ENCODE measurements at regions not wholly inside any gene's neighbourhood (a gene's known extent, or its start where the extent isn't known, plus 50 kb on each side); places are given as distances from the start of the nearest gene placed in this dataset.

DNA sequence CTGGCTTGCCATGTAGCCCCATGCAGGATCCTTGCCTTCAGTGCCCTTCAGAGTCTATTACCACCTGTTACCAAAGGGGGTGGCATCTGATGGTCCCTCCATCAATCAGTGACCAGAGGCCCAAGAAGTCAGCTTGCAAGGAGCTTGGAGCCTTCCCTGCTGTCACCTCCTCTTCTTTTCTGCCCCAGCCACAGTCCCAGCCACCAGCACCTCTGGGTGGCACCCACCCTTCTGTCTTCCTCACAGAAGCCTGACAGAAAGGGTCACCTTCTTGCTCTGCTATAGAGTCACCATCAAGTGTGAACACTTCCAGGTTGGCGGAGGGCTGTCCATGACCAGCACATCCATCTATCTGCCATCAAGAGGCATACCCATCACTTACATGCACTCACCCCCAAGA lies 203.2 kb downstream of the SALL1 start:
- Histone ChIP-seq H3K27ac (no peak overlapping the region), H3K4me3 (no peak overlapping the region), H3K36me3 (replicated peaks in 1 of 2) (no peaks in the 10 kb centered on the region), H3K9me3 (replicated peaks in 1 of 3) (no peaks in the 10 kb centered on the region), H3K27me3 (no peaks in the 10 kb centered on the region), H3K4me1 (replicated peaks in 1 of 2) (no peaks in the 10 kb centered on the region)
- TF ChIP-seq, protein P1, sequence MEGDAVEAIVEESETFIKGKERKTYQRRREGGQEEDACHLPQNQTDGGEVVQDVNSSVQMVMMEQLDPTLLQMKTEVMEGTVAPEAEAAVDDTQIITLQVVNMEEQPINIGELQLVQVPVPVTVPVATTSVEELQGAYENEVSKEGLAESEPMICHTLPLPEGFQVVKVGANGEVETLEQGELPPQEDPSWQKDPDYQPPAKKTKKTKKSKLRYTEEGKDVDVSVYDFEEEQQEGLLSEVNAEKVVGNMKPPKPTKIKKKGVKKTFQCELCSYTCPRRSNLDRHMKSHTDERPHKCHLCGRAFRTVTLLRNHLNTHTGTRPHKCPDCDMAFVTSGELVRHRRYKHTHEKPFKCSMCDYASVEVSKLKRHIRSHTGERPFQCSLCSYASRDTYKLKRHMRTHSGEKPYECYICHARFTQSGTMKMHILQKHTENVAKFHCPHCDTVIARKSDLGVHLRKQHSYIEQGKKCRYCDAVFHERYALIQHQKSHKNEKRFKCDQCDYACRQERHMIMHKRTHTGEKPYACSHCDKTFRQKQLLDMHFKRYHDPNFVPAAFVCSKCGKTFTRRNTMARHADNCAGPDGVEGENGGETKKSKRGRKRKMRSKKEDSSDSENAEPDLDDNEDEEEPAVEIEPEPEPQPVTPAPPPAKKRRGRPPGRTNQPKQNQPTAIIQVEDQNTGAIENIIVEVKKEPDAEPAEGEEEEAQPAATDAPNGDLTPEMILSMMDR (IDR thresholded peaks at IDR 0.05) = no peak
- no peak for TF ChIP-seq POLR2A (IDR thresholded peaks at IDR 0.05)
- no peak for DNase-seq
- intact Hi-C loops (cut with DNase I) = no loop called here
- WGBS, 4 donors = 91 to 100% (median 91%) methylated on average over 1 of the region's 1 CpG

DNA sequence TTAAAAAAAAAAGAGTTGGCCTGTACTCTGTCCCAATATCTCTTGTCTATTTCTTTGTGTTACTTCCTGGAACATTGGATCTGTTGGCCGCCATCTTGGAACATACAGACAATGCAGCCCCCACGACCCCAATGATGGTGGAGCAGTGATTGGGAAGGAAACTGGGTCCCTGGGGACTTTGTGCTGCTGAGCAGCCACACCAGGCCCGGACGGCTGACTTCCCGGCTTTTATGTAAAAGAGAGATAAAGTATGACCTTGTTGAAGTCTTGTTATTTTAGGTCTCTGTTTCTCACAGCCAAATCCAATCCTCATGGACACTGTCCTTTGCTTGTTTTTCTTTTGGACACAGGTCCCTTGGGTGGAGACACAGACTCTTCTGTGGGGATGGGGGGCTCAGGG lies 204.5 kb downstream of the SALL1 start:
- WGBS, 4 donors = 43 to 55% (median 48%) methylated on average over 5 of the region's 5 CpGs
- intact Hi-C loops (cut with DNase I) = no loop called here
- TF ChIP-seq POLR2A (IDR thresholded peaks at IDR 0.05) = no peak
- TF ChIP-seq, protein P1 (IDR thresholded peaks at IDR 0.05) = no peak
- no peak overlapping the region for H3K4me3 ChIP-seq
- H3K36me3 ChIP-seq (replicated peaks in 1 of 2) = no peaks in the 10 kb centered on the region
- H3K27me3 ChIP-seq = no peaks in the 10 kb centered on the region
- H3K4me1 ChIP-seq (replicated peaks in 1 of 2) = no peaks in the 10 kb centered on the region
- no peak for DNase-seq
- no peaks in the 10 kb centered on the region for H3K9me3 ChIP-seq (replicated peaks in 1 of 3)
- H3K27ac ChIP-seq = no peak overlapping the region

DNA sequence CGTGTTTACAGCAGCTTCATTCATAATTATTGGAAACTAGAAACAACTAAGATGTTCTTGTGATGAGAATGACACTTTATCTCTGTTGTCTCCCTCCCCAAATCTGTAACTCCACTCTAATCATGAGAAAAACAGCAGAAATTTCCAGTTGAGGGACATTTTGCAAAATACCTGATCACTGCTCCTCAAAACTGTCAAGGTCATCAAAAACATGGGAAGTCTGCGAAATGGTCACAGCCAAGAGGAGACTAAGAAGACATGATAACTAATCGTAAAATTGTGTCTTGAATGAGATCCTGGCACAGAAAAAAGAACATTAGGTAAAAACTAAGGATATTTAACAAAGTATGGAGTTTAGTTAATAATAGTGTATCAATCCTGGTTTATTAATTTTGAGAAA lies 204.2 kb downstream of the CYLD start:
- no peak for DNase-seq

DNA sequence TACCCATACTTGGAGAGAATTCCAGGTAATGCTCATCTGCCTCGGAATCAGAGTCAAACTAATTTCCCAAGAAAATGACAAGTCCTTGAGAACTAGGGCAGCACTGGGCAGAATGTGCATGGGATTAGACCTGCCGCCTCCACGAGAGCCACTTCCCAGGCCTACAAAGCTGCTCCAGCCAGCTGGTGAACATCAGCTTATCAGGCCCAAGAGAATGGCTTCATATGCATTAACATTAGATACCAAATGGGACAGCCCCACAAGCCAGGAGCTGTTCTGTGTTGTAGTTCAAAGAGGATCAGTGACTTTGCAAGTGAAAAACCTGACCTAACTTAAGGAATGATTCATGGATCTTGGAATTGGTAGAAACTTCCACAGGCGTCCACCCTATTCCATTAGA lies 203.3 kb downstream of the CYLD start:
- WGBS, 4 donors = 61 to 74% (median 72%) methylated on average over 4 of the region's 4 CpGs
- H3K27ac ChIP-seq = no peak overlapping the region
- DNase-seq = no peak
- no peaks in the 10 kb centered on the region for H3K36me3 ChIP-seq (replicated peaks in 1 of 2)
- no peaks in the 10 kb centered on the region for H3K9me3 ChIP-seq (replicated peaks in 1 of 3)
- TF ChIP-seq POLR2A (IDR thresholded peaks at IDR 0.05) = no peak
- TF ChIP-seq, protein P1 (IDR thresholded peaks at IDR 0.05) = no peak
- no peak overlapping the region for H3K4me3 ChIP-seq
- H3K27me3 ChIP-seq = no peaks in the 10 kb centered on the region
- intact Hi-C loops (cut with DNase I) = no loop called here
- no peaks in the 10 kb centered on the region for H3K4me1 ChIP-seq (replicated peaks in 1 of 2)

More for the DNA sequence above, 204.2 kb downstream of the CYLD start:
- Histone ChIP-seq H3K27me3 (no peaks in the 10 kb centered on the region), H3K4me1 (replicated peaks in 1 of 2) (no peaks in the 10 kb centered on the region), H3K9me3 (replicated peaks in 1 of 3) (no peaks in the 10 kb centered on the region), H3K36me3 (replicated peaks in 1 of 2) (no peaks in the 10 kb centered on the region), H3K4me3 (no peak overlapping the region), H3K27ac (no peak overlapping the region)
- intact Hi-C loops (cut with DNase I) = no loop called here
- TF ChIP-seq POLR2A (IDR thresholded peaks at IDR 0.05) = no peak
- TF ChIP-seq, protein P1 (IDR thresholded peaks at IDR 0.05) = no peak
- 66 to 75% (median 74%) methylated on average over 3 of the region's 3 CpGs for WGBS, 4 donors

All from adrenal gland (tissue), 9 donors.